ENCODE measurements at regions not wholly inside any gene's neighbourhood (a gene's known extent, or its start where the extent isn't known, plus 50 kb on each side); places are given as distances from the start of the nearest gene placed in this dataset.
"Not testable (repeated sequence)": the region's sequence is repeated elsewhere in the genome, so short reads cannot be mapped to it uniquely, and the experiment has no call there.

DNA sequence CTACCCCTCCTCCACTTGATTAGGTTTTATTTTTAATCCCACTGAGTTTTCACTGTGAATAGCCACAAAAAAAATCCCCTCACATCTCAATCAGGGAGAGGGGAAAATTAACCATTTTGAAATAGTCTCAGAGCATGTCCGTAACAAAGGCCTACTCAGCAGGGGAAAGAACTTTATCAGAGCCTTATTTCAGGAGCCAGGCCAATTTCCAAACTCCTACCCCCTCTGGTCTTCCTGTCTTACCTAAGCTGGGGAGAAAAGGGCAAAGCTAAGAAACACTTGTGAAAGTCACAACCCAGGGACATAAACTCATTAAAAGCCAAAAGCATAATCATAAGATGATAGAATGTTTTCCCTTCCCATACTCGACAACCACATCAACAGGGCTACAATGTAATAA lies 260.3 kb upstream of the DIO3 start:
- no peaks in the 10 kb centered on the region for H3K27me3 ChIP-seq (ENCODE audit: control insufficient read depth, insufficient read depth, low read length)
- no peak for FAIRE-seq
- TF ChIP-seq, protein P1, sequence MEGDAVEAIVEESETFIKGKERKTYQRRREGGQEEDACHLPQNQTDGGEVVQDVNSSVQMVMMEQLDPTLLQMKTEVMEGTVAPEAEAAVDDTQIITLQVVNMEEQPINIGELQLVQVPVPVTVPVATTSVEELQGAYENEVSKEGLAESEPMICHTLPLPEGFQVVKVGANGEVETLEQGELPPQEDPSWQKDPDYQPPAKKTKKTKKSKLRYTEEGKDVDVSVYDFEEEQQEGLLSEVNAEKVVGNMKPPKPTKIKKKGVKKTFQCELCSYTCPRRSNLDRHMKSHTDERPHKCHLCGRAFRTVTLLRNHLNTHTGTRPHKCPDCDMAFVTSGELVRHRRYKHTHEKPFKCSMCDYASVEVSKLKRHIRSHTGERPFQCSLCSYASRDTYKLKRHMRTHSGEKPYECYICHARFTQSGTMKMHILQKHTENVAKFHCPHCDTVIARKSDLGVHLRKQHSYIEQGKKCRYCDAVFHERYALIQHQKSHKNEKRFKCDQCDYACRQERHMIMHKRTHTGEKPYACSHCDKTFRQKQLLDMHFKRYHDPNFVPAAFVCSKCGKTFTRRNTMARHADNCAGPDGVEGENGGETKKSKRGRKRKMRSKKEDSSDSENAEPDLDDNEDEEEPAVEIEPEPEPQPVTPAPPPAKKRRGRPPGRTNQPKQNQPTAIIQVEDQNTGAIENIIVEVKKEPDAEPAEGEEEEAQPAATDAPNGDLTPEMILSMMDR (IDR thresholded peaks at IDR 0.05; ENCODE audit: insufficient read depth, low read length, severe bottlenecking), result no peak
- no peak overlapping the region for H3K4me3 ChIP-seq (ENCODE audit: low read depth, low read length)
- no peak for DNase-seq (ENCODE audit: low read depth)
- H3K36me3 ChIP-seq (ENCODE audit: control insufficient read depth, insufficient read depth, low read length), result no peaks in the 10 kb centered on the region

DNA sequence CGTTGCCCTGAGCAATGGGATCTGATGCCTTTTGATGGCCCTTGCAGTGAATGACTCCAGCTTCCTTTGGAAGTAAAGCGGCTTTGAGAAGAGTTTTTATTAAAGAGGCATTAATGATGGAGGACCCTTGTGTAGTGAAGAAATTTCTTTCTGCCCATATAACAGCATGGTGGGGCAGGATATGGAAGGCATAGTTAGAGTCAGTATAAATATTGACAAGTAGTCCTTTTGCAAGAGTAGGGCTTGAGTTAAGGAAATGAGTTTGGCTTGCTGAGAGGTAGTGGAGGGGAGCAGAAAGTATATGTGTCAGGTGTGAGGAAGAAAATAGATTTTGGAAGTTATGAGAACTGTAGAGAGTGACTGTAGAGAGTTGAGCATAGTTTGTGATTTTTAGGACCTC lies 254.1 kb upstream of the DIO3 start:
- H3K27me3 ChIP-seq (ENCODE audit: control insufficient read depth, insufficient read depth, low read length); FAIRE-seq; DNase-seq (ENCODE audit: low read depth); H3K36me3 ChIP-seq (ENCODE audit: control insufficient read depth, insufficient read depth, low read length); H3K4me3 ChIP-seq (ENCODE audit: low read depth, low read length): not testable (repeated sequence)

DNA sequence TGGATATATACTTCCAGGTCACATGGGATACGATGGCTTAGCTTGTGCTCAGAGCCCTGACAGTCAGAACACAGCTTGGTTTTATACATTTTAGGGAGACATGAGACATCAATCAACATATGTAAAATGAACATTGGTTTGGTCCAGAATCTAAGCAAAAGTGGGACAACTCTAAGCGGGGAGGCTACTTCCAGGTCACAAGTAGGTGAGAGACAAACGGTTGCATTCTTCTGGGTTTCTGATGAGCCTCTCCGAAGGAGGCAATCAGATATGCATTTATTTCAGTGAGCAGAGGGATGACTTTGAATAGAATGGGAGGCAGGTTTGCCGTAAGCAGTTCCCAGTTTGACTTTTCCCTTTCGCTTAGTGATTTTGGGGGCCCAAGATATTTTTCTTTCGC lies 250.1 kb upstream of the DIO3 start:
- not testable (repeated sequence) for H3K4me3 ChIP-seq (ENCODE audit: low read depth, low read length); DNase-seq (ENCODE audit: low read depth); H3K36me3 ChIP-seq (ENCODE audit: control insufficient read depth, insufficient read depth, low read length); H3K27me3 ChIP-seq (ENCODE audit: control insufficient read depth, insufficient read depth, low read length); FAIRE-seq

DNA sequence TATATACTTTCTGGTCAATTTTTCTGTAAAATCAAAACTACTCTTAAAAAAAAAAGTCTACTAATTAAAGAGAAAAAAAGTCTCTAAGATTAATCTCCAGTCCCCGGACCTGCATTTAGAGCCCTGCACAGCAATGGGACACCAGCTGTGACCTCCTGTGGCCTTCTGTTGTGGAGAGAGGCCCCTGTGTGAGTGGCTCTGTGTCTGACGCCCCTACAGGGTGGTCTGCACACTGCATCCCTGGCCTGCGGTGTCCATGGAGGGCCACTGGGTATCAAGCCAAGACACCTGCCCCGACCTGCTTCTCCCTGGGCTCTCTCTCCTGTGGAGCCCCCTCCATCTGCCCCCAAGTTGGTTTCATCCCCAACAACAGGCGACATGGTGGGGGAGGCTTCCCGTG lies 248.0 kb upstream of the DIO3 start:
- no peak for FAIRE-seq
- TF ChIP-seq, protein P1 (IDR thresholded peaks at IDR 0.05; ENCODE audit: insufficient read depth, low read length, severe bottlenecking), result no peak

DNA sequence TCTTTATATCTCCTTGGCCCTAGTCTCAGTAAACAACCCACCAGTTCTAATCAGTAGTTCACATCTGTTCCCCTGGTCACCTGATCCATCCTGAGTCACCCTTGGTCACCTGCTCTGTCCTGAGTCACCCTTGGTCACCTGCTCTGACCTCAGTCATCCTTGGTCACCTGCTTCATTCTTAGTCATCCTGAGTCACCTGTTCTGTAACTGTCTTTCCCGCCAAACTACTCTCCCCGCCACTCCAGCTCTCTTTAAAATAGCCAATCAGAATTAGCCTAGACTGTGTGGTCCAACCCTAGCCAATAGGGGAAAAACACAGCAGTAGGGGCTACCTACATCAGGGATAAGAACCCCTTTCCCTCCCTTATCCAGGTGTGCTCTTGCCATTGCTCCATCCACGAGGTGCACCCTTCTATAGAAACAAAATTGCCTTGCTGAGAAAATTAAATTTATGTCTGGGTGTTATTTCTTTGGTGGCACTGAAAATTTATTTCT lies 245.4 kb upstream of the DIO3 start:
- no peak for FAIRE-seq
- H3K27me3 ChIP-seq (ENCODE audit: control insufficient read depth, insufficient read depth, low read length), result no peaks in the 10 kb centered on the region
- no peak for DNase-seq (ENCODE audit: low read depth)
- no peaks in the 10 kb centered on the region for H3K36me3 ChIP-seq (ENCODE audit: control insufficient read depth, insufficient read depth, low read length)
- TF ChIP-seq, protein P1 (IDR thresholded peaks at IDR 0.05; ENCODE audit: insufficient read depth, low read length, severe bottlenecking), result no peak
- H3K4me3 ChIP-seq (ENCODE audit: low read depth, low read length), result no peak overlapping the region

More for the DNA sequence above, 248.0 kb upstream of the DIO3 start:
- H3K36me3 ChIP-seq (ENCODE audit: control insufficient read depth, insufficient read depth, low read length), result no peaks in the 10 kb centered on the region
- H3K4me3 ChIP-seq (ENCODE audit: low read depth, low read length), result no peak overlapping the region
- no peaks in the 10 kb centered on the region for H3K27me3 ChIP-seq (ENCODE audit: control insufficient read depth, insufficient read depth, low read length)
- DNase-seq (ENCODE audit: low read depth), result no peak

DNA sequence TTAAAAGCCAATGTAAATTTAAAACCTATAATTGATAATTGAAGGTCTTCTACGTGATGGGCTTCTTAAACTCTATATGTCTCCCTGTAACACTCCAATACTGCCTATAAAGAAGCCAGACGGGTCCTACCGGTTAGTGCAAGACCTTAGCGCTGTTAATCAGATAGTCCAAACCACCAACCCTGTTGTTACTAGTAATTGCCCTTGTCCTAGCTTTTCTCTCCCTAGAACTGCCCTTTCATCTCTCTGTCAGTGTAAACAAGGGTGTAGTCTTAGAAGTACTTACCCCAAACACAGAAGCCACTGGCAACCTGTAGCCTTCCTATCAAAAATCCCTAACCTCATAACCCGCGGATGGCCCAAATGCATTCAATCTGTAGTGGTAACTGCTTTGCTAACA lies 243.0 kb upstream of the DIO3 start:
- H3K27me3 ChIP-seq (ENCODE audit: control insufficient read depth, insufficient read depth, low read length), result no peaks in the 10 kb centered on the region
- DNase-seq (ENCODE audit: low read depth) (no peak), FAIRE-seq (no peak)
- TF ChIP-seq, protein P1 (IDR thresholded peaks at IDR 0.05; ENCODE audit: insufficient read depth, low read length, severe bottlenecking), result no peak
- no peaks in the 10 kb centered on the region for H3K36me3 ChIP-seq (ENCODE audit: control insufficient read depth, insufficient read depth, low read length)
- no peak overlapping the region for H3K4me3 ChIP-seq (ENCODE audit: low read depth, low read length)

DNA sequence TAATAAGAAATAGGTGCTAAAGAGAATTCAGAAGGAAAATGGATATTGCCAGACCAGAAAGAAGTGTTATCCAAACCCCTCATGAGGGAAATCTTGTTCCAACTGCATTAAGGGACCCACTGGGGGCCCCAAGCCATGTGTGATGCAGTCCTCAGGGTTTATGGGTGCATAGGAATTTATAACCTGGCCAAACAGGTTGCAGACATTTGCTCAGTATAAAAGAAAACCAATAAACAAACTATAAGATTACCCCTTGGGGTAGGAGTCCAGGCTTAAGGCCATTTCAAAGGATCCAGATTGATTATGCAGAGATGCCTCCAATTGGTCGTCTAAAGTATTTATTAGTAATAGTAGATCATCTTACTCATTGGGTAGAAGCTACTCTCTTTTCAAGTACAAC lies 240.9 kb upstream of the DIO3 start:
- Histone ChIP-seq H3K4me3 (ENCODE audit: low read depth, low read length) (no peak overlapping the region), H3K36me3 (ENCODE audit: control insufficient read depth, insufficient read depth, low read length) (no peaks in the 10 kb centered on the region), H3K27me3 (ENCODE audit: control insufficient read depth, insufficient read depth, low read length) (no peaks in the 10 kb centered on the region)
- FAIRE-seq, result no peak
- TF ChIP-seq, protein P1 (IDR thresholded peaks at IDR 0.05; ENCODE audit: insufficient read depth, low read length, severe bottlenecking), result no peak
- no peak for DNase-seq (ENCODE audit: low read depth)

Data from bronchial epithelial cell (primary cell).